ENCODE measurements at regions not wholly inside any gene's neighbourhood (a gene's known extent, or its start where the extent isn't known, plus 50 kb on each side); places are given as distances from the start of the nearest gene placed in this dataset.
"Not testable (repeated sequence)": the region's sequence is repeated elsewhere in the genome, so short reads cannot be mapped to it uniquely, and the experiment has no call there.

DNA sequence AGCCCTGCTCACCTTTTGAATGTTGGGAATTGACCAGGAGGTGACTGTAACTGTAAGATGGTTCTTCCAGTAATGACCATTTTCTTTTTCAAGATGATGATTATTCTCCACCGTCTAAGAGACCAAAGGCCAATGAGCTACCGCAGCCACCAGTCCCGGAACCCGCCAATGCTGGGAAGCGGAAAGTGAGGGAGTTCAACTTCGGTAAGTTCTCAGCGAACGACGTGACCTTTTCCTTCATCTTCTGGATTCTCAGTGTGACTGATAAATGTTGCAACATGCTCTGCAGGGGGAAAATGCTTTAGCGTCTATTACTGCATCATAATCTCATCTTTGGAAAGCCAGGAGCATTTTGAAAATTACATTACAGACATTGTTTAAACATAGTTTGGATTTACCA is 89.5 kb upstream of the SPDYE9 start:
- DNase-seq (ENCODE audit: low spot score) = not testable (repeated sequence)

DNA sequence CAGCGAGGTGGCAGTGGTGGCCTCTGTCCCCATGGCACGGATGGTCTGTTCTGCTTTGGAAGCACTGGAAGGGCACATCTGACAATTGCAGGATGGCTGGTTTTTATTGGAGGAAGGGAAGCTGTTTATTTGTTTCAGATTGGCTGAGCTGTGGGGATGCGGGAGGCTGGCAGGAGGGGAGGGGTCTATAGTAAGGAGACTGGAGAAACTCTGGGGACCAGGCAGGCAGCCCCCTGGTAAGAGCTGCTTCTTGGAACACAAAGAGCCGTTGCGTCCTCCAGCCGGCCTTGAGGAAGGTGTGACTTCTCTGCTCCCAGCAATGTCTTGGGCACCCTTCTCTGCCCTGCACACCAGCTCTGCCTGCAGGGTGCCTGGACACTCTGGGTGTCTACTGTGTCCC is 85.1 kb upstream of the SPDYE9 start:
- not testable (repeated sequence) for DNase-seq (ENCODE audit: low spot score)

DNA sequence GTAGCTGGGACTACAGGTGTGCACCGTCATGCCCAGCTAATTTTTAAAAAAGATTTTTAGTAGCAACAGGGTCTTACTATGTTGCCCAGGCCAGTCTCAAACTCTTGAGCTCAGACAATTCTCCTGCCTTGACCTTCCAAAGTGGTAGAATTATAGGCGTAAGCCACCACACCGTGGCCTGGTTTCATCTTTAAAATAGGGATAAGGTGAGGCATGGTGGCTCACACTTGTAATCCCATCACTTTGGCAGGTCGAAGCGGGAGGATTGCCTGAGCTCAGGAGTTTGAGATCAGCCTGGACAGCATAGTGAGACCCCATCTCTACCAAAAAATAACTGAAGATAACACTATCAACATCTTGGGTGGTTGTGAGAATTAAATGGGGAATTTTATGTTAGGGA is 84.6 kb upstream of the SPDYE9 start:
- DNase-seq (ENCODE audit: low spot score) = not testable (repeated sequence)

DNA sequence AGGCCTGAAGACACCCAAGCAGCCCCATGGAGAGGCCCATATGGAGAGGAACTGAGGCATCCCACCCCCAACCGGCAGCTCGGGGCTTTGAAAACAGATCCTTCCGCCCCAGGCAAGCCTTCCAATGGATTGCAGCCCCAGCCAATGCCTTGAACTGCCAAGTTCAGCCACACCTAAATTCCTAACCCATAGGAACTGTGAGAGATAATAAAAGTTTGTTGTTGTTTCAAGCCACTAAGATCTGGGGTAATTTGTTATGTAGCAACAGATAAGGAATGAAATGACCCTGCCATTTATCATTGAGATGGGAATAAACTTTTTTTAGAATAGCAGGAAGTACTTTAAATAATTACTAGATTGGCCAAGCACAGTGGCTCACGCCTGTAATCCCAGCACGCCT is 80.3 kb upstream of the SPDYE9 start:
- DNase-seq (ENCODE audit: low spot score) = not testable (repeated sequence)

DNA sequence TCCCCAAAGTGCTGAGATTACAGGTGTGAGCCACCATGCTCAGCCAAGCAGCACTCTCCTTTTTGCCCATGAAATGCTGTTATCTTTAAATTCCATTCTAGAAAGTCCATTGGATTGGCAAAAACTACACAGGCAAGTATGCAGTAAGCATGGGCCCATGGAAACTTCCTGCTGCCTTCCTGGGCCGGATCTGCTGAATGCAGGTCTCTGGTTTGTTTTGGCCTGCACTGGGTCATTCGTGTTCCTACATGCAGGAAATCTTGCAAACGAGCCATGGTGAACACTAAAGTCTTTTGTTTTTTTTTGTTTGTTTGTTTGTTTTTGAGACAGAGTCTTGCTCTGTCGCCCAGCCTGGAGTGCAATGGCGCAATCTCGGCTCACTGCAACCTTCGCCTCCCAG is 76.8 kb upstream of the SPDYE9 start:
- DNase-seq (ENCODE audit: low spot score) = not testable (repeated sequence)

DNA sequence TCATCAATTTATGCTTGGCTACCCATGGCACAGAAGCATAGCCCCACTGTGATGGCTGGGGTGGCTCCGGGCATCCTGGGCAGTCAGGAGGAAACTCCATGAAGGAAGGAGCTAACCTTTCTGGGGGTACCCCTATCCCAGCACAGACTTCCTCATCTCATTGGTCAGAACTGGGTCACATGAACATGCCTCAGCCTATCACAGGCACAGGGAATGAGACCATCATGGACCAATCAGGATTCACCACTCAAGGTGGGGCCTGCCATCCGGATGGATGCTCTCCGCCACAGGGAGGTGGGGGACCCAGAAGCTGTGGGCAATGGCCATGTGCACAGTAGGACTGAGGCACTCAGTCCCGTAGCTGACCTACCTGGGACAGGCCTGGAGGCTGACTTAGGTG is 75.9 kb upstream of the SPDYE9 start:
- not testable (repeated sequence) for DNase-seq (ENCODE audit: low spot score)

DNA sequence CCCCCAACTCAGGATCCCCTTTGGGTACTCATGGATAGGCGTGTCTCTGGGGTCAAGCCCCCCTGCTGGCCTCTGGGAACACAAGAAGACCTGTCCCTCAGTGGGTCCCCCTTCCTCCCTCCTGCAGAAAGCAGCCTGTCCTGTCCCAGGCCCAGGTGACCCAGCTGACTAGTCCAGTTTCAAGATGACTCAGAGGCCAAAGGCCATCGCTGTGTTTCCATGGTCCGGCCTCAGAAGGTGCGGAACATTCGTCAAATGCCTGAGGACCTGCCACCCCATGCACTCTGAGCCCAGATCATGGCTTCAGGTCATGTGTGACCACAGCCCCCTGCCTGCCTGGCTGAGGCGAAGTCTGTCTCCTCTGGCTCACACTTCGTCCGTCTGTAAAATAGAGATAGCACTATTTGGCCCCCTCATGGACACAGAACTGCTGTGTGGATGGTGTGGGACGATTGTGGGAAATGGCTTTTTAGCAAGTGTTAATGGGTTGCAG is 71.4 kb upstream of the SPDYE9 start:
- DNase-seq (ENCODE audit: low spot score) = not testable (repeated sequence)

DNA sequence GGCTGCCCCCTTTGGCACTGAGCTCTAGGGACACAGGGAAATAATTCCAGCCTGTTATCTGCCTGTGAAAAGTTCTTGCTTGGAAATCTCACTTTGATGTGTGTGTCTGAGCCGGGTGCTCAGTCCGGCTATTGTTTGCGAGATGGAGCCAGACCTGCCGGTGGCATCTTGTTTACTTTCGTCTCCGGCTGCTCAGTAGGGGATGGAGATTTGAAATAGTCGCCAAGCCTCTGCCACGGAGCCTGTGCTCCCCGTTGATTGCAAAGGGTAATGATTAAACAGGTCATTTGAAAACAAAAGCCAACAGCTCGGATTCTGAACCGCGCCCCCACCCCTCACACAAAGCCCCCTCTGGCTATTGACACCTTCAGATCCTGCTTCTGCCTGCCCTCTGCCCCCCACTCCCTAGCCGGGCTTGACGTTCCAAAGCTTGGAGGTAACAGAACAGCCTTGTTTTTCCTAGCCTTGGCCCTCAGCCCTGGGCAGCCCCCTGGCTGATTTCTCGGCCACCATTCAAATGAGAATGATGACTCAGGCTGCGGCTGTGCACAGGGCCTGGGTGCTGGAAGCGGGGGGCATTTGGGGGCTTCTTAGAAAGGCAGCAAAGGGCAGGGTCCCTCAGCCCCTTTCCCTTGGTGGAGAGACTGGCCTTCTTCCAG is 70.8 kb upstream of the SPDYE9 start:
- not testable (repeated sequence) for DNase-seq (ENCODE audit: low spot score)

DNA sequence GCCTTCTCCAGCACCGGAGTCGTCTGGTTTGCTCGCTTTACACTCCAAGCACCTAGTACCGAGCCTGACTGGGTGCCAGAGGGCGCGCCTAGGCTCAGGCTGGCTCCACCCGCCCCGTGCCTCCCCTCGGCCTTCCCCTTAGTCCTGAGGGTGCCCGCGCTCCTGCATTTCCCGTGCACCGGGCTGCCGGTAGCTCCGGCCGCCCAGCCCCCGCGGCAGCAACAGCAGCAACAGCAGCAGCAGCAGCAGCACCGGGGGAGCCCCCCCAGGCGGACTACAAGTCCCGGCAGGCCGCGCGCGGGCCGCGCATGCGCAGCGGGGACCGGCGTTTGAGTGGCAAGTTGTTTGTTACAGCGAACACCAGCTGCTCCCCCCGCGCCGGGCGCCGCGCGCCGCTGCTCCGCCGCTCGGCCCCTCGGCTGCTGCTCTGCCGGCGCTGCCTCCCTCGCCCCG is 68.8 kb upstream of the SPDYE9 start:
- DNase-seq (ENCODE audit: low spot score) = peak; percentile 35

DNA sequence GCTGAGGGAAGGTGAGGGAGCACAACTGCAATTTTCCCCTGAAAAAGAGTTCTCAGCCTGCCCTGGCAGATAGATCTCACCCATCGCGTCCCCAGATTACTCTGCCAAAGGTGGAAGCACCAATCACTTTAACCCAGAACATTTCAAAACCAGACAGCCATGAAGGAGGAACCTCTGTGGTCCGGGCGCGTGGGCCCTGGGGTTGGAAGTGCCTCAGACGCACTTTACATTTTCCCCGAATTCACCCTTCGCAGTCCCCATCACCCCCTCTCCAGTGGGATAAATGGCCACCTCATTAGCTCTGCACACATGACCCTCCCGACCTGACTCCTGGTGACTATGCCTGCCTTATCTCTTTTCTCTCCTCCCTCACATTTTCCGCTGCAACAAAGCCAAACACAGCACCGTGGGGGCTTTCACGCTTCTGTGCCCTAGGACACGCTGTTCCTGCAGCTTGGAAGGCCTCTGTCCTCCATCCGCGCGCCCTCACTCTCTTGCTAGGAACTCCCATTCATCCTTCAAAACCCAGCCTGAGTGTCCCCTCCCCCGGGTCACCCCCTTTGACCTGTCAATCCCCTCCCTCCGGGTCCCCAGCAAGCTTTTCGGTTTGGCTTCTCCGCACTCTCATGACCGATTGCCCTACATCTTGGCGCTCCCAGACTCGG is 68.2 kb upstream of the SPDYE9 start:
- DNase-seq (ENCODE audit: low spot score) = not testable (repeated sequence)

DNA sequence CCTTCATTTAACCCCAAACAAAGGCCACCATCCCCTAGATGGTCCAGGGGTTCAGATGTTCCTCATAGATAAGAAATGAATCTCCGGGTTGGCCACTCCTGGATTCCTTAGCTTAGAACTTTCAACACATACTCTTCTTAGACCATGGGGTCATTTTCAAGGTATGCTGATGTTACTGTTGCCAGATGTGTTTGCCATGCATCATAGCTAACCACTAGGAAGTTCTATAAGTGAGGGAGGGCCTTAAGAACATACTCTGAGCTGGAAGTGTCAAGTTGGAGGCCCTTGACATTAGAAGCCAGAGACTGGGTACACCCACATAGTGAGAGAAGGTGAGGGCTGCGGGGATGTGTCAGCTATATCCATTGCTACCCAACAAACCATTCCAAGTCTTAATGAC is 62.7 kb upstream of the SPDYE9 start:
- not testable (repeated sequence) for DNase-seq (ENCODE audit: low spot score)

DNA sequence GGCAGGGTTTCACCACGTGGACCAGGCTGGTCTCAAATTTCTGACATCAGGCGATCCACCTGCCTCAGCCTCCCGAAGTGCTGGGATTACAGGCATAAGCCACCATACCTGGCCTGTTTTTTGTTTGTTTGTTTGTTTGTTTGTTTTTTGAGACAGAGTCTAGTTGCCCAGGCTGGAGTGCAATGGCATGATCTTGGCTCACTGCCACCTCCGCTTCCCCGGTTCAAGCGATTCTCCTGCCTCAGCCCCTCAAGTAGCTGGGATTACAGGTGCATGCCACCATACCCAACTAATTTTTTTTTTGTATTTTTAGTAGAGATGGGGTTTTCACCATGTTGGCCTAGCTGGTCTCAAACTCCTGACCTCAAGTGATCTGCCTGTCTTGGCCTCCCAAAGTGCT is 61.8 kb upstream of the SPDYE9 start:
- not testable (repeated sequence) for DNase-seq (ENCODE audit: low spot score)

DNA sequence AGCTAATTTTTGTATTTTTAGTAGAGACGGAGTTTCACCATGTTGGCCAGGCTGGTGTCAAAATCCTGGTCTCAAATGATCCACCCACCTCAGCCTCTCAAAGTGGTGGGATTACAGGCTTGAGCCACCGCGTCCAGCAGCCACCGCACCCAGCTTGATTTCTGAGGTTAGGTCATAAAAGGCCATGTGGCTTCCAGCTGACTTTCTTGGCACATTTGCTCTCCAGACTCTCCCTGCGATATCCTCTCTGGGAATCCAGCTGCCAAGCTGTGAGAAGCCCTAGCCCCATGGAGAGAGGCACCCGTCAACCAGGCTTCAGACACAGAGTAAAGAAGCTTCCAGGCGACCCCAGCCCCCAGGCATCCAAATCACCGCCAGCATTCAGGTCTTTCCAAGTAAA is 58.2 kb upstream of the SPDYE9 start:
- DNase-seq (ENCODE audit: low spot score) = not testable (repeated sequence)

DNA sequence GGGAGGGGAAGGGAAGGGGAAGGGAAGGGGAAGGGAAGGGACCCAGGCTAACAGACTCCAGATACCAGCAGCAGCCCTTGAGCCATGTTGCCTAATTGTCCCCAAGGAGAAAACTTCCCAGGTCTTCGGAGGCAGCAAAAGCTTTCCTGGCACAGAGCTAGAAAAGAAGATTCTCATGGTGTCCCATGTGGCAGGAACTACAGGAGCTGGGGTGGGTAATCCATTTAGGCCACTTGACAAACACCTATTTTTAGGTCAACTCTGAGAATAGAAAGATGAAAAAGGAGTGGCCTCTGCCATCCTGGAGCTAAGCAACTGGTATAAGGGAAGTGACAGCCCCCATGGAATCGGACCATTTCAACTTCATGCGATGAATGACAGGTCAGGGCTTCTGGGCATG is 52.1 kb upstream of the SPDYE9 start:
- not testable (repeated sequence) for DNase-seq (ENCODE audit: low spot score)

All from pons (tissue), 1 donor.